Epithelial cell of esophagus (primary cell): ENCODE measurements at regions not wholly inside any gene's neighbourhood (a gene's known extent, or its start where the extent isn't known, plus 50 kb on each side); places are given as distances from the start of the nearest gene placed in this dataset.

Source experiments
- DNase-seq: peaks from one replicate; pipeline ENCODE4 v3.0.0; 2010; ENCODE audit warnings: low read depth
- H3K4me3 ChIP-seq: 2 replicates; pipeline ENCODE4 v1.5.1; 2011; ENCODE audit warnings: mild to moderate bottlenecking, low read length, control low read depth
- CTCF ChIP-seq: IDR thresholded peaks from 2 replicates; pipeline ENCODE4 v1.5.1; 2011; ENCODE audit warnings: low read depth, mild to moderate bottlenecking, low read length, control low read depth, inconsistent platforms; ENCODE audit not compliant: insufficient read depth; ENCODE audit errors: missing control alignments

DNA sequence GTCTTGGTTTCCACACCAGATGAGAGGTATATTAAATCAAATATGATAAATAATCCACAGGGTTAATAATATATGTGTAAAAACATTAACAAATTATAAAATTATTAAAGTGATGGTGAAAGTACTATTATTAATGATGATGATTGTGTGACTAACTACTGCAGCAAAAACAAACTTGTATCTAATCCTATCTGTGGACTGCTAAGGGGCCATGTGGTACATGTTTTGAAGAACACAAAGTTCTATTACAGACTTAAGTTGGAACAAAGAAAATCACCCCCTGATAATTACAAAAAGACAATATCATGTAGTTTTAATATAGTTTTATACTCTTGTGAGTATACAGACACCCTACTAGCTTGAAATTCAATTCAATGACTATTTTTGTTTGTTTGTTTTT, 504.2 kb upstream of the NBEA start:
- DNase-seq, result no peak
- TF ChIP-seq CTCF, result no peak
- H3K4me3 ChIP-seq, result no peak overlapping the region

DNA sequence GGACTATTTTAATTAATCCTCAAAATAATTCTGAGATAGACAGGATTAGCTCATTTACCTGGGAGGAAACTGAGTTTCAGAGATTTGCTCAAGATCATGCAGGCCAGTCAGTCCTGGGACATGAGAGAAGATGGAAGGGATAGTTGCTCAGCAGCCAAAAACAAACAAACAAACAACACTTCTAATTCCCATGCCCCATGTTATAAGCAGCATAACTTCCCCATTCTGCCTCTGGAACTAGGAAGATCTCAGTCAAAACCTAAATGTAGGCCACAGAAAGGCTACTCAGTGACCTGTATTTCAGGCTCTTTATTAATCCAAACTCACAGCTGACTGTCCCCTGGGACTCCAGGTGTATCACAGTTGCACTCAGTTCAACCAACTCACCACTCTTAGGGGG, 489.2 kb upstream of the NBEA start:
- TF ChIP-seq CTCF, result no peak
- no peak overlapping the region for H3K4me3 ChIP-seq
- no peak for DNase-seq

DNA sequence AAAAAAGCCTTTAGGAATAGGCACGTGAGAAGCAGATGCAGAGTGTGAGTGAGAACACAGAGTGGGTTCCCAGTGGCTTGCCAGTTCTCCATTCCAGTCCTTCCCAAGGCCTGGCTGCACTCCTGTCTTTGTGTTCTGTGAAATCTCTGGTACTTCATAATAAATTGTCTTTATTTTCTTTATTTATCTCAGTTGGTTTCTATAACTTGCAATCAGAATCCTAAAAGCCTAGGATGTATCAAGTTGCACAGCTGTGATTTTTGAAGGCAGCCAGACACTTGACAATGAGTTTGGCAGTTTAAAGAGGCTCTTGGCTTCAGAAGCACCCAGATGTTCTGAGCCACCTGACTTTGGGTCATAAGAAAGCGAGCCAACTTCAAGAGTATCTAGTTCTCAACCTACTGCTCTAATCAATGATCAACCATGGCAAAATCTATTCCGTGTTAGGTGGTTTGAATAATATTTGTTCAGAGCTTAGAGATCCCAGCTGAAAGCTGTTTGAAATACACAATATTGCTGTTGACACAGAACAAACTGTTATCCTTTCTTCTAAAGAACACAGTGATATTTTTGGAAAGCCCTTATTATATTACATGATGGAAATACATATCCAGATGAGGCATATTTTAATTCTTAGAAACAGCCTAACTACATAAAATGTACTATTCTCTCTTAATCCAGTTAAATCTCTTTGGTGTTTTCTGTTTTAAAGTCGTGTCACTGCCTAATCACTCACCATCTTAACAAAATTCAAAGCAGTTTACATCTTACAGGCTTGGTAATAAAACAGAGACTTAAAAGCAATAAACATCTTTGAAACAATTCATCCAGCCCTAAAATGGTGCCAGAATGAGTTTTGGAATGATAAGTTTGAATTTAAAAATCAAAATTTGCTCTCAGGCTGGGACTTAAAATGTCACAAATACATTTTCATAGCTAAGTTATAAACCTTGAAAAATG, 483.0 kb upstream of the NBEA start:
- no peak overlapping the region for H3K4me3 ChIP-seq
- DNase-seq, result no peak
- TF ChIP-seq CTCF, result no peak

GRCh38 chr13:34459856-34460255, 482.2 kb upstream of the NBEA start:
- H3K4me3 ChIP-seq, result no peak overlapping the region
- no peak for DNase-seq
- TF ChIP-seq CTCF, result no peak

DNA sequence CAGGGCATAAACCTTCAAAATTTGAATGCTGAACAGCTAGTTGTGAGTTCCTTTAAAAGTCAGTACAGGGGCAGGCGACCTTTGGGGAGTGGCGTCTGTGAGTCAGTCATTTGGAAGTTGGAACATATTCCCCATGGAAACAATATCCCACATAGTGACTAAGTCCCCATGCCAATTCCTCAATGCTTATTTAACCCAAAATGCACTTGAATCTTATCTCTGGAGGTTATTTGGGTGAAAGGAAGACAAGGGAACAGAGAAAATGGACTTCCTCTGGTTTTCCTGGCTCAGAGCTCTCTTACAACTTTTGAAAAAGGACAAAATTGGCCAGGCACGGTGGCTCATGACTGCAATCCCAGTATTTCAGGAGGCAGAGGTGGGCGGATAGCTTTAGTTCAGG, 479.2 kb upstream of the NBEA start:
- peak; percentile 90 for DNase-seq
- TF ChIP-seq CTCF, result no peak
- no peak overlapping the region for H3K4me3 ChIP-seq

DNA sequence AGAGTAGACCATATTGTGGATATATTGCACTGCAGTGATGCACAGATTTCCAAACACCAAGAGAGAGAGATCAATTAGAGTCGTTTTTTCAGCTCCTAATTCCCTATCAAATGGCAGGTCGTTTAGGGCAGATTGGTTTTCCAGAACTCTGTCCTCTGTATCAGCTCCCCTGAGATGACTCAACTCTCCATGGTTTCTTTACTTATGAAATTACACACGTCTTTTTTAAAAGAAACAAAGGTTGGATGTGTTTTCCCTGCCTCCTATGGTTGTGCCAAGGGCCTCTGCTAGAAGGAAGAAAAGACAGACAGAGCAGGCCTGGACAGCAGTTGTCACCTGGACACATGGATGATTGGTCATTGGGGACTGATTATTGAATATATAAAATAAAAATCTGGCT, 478.1 kb upstream of the NBEA start:
- DNase-seq, result peak; percentile 53
- TF ChIP-seq CTCF, result no peak
- no peak overlapping the region for H3K4me3 ChIP-seq
